ENCODE measurements at regions not wholly inside any gene's neighbourhood (a gene's known extent, or its start where the extent isn't known, plus 50 kb on each side); places are given as distances from the start of the nearest gene placed in this dataset.

- TF ChIP-seq, protein P1, sequence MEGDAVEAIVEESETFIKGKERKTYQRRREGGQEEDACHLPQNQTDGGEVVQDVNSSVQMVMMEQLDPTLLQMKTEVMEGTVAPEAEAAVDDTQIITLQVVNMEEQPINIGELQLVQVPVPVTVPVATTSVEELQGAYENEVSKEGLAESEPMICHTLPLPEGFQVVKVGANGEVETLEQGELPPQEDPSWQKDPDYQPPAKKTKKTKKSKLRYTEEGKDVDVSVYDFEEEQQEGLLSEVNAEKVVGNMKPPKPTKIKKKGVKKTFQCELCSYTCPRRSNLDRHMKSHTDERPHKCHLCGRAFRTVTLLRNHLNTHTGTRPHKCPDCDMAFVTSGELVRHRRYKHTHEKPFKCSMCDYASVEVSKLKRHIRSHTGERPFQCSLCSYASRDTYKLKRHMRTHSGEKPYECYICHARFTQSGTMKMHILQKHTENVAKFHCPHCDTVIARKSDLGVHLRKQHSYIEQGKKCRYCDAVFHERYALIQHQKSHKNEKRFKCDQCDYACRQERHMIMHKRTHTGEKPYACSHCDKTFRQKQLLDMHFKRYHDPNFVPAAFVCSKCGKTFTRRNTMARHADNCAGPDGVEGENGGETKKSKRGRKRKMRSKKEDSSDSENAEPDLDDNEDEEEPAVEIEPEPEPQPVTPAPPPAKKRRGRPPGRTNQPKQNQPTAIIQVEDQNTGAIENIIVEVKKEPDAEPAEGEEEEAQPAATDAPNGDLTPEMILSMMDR (IDR thresholded peaks at IDR 0.05), result no peak
- DNase-seq, result no peak
- Mint-ChIP-seq H3K36me3 (ENCODE audit: low read depth) (no peaks in the 10 kb centered on the region), H3K27me3 (no peaks in the 10 kb centered on the region), H3K27ac (no peak overlapping the region), H3K4me3 (no peak overlapping the region), H3K9me3 (no peaks in the 10 kb centered on the region), H3K4me1 (no peaks in the 10 kb centered on the region)
- POLR2A ChIA-PET, result no interaction called here
- no peak for ATAC-seq (ENCODE audit: low read depth)
- intact Hi-C loops (cut with micrococcal nuclease), result no loop called here
- CTCF ChIA-PET, result no interaction called here
Measured at GRCh38 chr16:13338044-13338443, 436.6 kb downstream of the SHISA9 start.

DNA sequence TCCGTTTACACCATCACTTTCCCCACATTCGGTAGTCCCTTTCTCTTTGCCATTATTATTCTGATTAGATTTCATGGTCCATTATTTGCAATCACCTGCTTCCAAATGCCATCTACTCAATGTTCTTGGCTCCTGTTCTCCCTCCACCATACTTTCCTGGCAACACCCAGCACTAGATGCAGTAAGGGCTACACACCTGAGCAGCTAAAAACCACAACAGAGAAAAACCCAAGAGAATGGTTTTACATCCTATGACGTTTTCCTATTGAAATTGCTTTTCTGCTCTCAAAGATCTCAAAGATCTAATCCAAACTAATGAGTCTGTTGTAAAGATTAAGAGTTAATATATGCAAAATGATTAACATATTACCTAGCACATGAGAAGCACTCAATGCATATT lies 441.3 kb downstream of the SHISA9 start:
- ChIA-PET CTCF (no interaction called here), POLR2A (no interaction called here)
- H3K4me3 Mint-ChIP-seq, result no peak overlapping the region
- H3K9me3 Mint-ChIP-seq, result no peaks in the 10 kb centered on the region
- no peak for DNase-seq
- TF ChIP-seq, protein P1 (IDR thresholded peaks at IDR 0.05), result no peak
- no peak for ATAC-seq (ENCODE audit: low read depth)
- H3K36me3 Mint-ChIP-seq (ENCODE audit: low read depth), result no peaks in the 10 kb centered on the region
- H3K4me1 Mint-ChIP-seq, result no peaks in the 10 kb centered on the region
- no peaks in the 10 kb centered on the region for H3K27me3 Mint-ChIP-seq
- no peak overlapping the region for H3K27ac Mint-ChIP-seq
- intact Hi-C loops (cut with micrococcal nuclease), result no loop called here

- ATAC-seq (ENCODE audit: low read depth) (no peak), DNase-seq (no peak)
- Mint-ChIP-seq H3K27me3 (no peaks in the 10 kb centered on the region), H3K27ac (no peak overlapping the region), H3K4me3 (no peak overlapping the region), H3K4me1 (no peaks in the 10 kb centered on the region), H3K9me3 (no peaks in the 10 kb centered on the region), H3K36me3 (ENCODE audit: low read depth) (no peaks in the 10 kb centered on the region)
- TF ChIP-seq, protein P1 (IDR thresholded peaks at IDR 0.05), result no peak
- ChIA-PET POLR2A (no interaction called here), CTCF (no interaction called here)
- intact Hi-C loops (cut with micrococcal nuclease), result no loop called here
Measured at GRCh38 chr16:13344001-13344400, 442.6 kb downstream of the SHISA9 start.

DNA sequence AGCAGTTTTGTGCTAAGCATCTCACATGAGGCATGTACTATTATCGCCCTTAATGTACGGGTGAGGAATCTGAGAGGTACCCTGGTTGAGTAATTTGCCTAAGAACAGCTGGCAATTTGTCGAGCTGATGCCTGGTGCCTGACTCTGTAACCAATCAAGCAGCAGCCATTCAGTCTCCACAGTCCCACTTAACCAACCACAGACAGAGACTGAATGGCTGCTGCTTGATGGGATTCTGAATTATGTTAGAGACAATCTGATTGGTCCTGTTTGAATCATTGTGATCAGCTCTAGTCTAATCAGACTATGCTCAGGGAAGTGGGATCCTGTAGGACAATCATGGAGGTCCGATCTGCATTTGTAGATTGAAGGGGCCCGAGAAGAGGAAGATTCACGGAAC lies 447.0 kb downstream of the SHISA9 start:
- no peak overlapping the region for H3K27ac Mint-ChIP-seq
- no peak for ATAC-seq (ENCODE audit: low read depth)
- no peak for DNase-seq
- ChIA-PET POLR2A (no interaction called here), CTCF (no interaction called here)
- H3K9me3 Mint-ChIP-seq, result no peaks in the 10 kb centered on the region
- H3K4me1 Mint-ChIP-seq, result no peaks in the 10 kb centered on the region
- H3K27me3 Mint-ChIP-seq, result no peaks in the 10 kb centered on the region
- intact Hi-C loops (cut with micrococcal nuclease), result no loop called here
- TF ChIP-seq, protein P1 (IDR thresholded peaks at IDR 0.05), result no peak
- H3K36me3 Mint-ChIP-seq (ENCODE audit: low read depth), result no peaks in the 10 kb centered on the region
- H3K4me3 Mint-ChIP-seq, result no peak overlapping the region

GRCh38 chr16:13350000-13350399 lies 448.6 kb downstream of the SHISA9 start:
- no peak for ATAC-seq (ENCODE audit: low read depth)
- no peak overlapping the region for H3K27ac Mint-ChIP-seq
- CTCF ChIA-PET, result no interaction called here
- H3K36me3 Mint-ChIP-seq (ENCODE audit: low read depth), result no peaks in the 10 kb centered on the region
- no peak for DNase-seq
- POLR2A ChIA-PET, result no interaction called here
- H3K27me3 Mint-ChIP-seq, result no peaks in the 10 kb centered on the region
- no peaks in the 10 kb centered on the region for H3K9me3 Mint-ChIP-seq
- H3K4me1 Mint-ChIP-seq, result no peaks in the 10 kb centered on the region
- H3K4me3 Mint-ChIP-seq, result no peak overlapping the region
- TF ChIP-seq, protein P1 (IDR thresholded peaks at IDR 0.05), result no peak
- intact Hi-C loops (cut with micrococcal nuclease), result no loop called here

Data from activated B cell treated with CpG ODN at 0.5 μM for 24 hours (primary cell).